Rectal smooth muscle tissue (tissue), 1 donor: ENCODE measurements at regions not wholly inside any gene's neighbourhood (a gene's known extent, or its start where the extent isn't known, plus 50 kb on each side); places are given as distances from the start of the nearest gene placed in this dataset.

Source experiments
- H3K27ac ChIP-seq: one replicate; pipeline ENCODE4 v1.7.0; 2013; ENCODE audit warnings: low read depth, low read length, inconsistent platforms
- H3K27me3 ChIP-seq: one replicate; pipeline ENCODE4 v1.7.0; 2013; ENCODE audit warnings: low read length; ENCODE audit not compliant: control insufficient read depth, insufficient read depth
- H3K36me3 ChIP-seq: one replicate; pipeline ENCODE4 v1.7.0; 2013; ENCODE audit warnings: low read length; ENCODE audit not compliant: control insufficient read depth, insufficient read depth
- H3K4me1 ChIP-seq: one replicate; pipeline ENCODE4 v1.7.0; 2013; ENCODE audit warnings: low read length; ENCODE audit not compliant: control insufficient read depth, insufficient read depth
- H3K4me3 ChIP-seq: one replicate; pipeline ENCODE4 v1.7.0; 2013; ENCODE audit warnings: low read length
- H3K9ac ChIP-seq: one replicate; pipeline ENCODE4 v1.7.0; 2013; ENCODE audit warnings: low read length

DNA sequence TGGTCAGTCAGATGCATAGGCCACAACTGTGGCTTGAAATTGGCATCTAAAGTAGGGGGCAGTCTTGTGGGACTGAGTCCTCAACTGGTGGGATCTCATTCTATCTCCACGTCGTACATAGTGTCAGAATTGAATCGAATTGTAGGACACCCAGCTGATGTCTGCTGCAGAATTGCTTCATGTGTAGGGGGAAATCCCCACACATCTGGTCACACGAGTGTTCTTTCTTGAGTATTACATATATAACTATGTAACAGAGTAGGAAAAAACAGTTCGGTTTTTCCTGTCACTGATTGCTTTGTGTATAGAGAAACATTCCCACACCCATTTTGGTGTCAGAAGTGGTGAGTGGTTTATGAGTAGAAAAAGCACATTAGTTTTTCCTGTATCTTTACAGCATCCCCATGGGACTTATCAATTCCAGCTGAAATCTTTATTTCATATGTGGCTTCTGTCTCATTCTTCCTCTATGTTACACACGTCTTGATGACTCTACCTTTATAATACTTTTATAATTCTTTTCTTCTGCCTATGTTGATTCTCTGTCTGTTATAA is 79.4 kb upstream of the PCGF5 start:
- Histone ChIP-seq H3K36me3 (no peaks in the 10 kb centered on the region), H3K27ac (no peak overlapping the region), H3K9ac (no peak overlapping the region), H3K4me3 (no peak overlapping the region), H3K4me1 (no peaks in the 10 kb centered on the region), H3K27me3 (no peaks in the 10 kb centered on the region)

DNA sequence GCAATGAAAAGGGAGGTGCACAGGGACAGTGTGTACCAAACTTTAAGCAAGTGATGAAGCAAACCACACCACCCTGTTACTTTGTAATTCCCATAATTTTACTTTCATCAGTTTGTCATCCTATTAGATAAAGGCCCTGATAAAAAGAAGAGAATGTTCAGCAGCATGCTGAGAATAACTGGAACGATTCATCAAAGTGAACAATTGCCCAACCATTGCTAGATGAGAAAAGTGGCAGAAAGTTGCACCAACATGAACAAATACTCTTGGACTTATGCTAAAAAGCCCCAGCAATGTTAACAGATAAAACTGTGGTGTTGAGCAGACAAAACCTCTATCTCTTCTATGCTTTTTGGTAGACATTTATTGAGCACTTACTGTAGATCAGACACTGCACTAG is 75.5 kb upstream of the PCGF5 start:
- H3K9ac ChIP-seq, result no peak overlapping the region
- no peaks in the 10 kb centered on the region for H3K4me1 ChIP-seq
- no peaks in the 10 kb centered on the region for H3K27me3 ChIP-seq
- H3K4me3 ChIP-seq, result no peak overlapping the region
- no peak overlapping the region for H3K27ac ChIP-seq
- H3K36me3 ChIP-seq, result no peaks in the 10 kb centered on the region

DNA sequence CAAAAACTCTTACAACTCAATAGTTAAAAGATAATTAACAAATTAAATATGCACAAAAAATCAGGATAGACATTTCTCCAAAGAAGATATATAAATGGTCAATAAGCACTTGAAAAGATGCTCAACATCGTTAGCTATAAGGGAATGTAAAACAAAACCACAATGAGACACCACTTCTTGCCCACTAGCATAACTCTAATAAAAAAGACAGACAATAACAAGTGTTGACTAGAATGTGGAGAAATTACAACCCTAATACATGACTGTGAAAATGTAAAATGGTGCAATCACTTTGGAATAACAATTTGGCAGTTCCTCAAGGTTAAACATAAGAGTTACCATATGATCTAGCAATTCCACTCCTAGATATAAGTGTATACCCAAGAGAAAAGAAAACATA is 74.3 kb upstream of the PCGF5 start:
- Histone ChIP-seq H3K4me3 (no peak overlapping the region), H3K27ac (no peak overlapping the region), H3K4me1 (no peaks in the 10 kb centered on the region), H3K36me3 (no peaks in the 10 kb centered on the region), H3K9ac (no peak overlapping the region), H3K27me3 (no peaks in the 10 kb centered on the region)

DNA sequence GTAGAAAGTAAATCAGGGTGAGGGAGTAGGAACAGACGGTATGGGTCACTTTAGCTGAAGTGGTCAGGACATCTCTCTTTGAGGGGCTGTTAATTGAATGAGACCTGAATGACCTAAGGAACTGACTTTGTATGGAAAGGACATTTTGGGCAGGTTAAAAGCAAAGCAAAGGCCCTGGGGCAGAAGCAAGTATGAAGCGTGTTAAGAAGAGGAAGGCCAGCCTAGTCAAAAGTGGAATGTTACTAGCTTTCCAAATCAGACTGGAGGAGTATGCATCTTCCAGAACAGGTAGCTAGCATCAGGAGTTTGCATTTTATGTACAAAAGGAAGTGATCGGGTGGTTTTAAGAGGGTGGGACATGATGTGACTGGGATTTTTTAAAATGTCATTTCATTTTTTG is 70.9 kb upstream of the PCGF5 start:
- Histone ChIP-seq H3K27me3 (no peaks in the 10 kb centered on the region), H3K4me3 (no peak overlapping the region), H3K27ac (no peak overlapping the region), H3K9ac (no peak overlapping the region), H3K4me1 (no peaks in the 10 kb centered on the region), H3K36me3 (no peaks in the 10 kb centered on the region)

DNA sequence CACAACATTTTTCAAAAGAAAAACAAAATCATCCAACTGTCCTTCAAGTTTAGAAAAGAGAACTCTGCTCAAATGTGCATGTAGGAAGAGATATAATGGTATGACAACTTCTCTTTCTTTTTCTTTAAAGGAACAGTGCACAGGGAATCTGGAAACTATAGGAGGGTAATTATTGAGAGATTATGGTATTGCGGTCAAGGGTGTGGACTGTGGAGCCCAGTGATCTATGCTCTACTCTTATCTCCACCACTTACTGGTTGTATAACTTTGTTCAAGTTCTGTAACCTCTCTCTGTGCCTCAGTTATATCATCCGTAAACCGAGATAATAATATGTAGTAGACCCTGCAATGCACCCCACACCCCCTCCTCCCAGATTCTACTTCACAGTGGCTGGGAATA is 69.8 kb upstream of the PCGF5 start:
- H3K27ac ChIP-seq, result no peak overlapping the region
- H3K9ac ChIP-seq, result no peak overlapping the region
- H3K27me3 ChIP-seq, result no peaks in the 10 kb centered on the region
- no peaks in the 10 kb centered on the region for H3K4me1 ChIP-seq
- H3K4me3 ChIP-seq, result no peak overlapping the region
- no peaks in the 10 kb centered on the region for H3K36me3 ChIP-seq

DNA sequence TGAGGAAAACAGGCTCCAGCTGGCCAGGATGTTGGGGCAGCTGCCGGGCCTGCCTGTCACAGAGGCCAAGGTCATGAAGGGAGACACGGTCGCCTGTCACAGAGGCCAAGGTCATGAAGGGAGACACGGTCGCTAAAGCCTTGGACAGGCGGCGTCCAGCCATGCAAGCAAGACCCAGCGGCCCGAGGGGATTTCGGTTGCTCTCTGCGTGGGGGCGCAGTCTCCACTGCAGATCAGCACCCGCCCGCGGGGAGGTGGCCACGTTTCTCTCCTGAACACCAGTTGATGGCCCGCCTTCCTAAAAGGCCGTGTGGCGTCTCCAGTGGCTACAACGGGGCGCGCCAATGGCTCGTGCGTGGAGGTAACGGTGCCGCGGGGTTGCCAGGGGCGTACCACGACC is 67.0 kb upstream of the PCGF5 start:
- no peak overlapping the region for H3K27ac ChIP-seq
- no peak overlapping the region for H3K4me3 ChIP-seq
- H3K27me3 ChIP-seq, result no peaks in the 10 kb centered on the region
- no peaks in the 10 kb centered on the region for H3K36me3 ChIP-seq
- no peaks in the 10 kb centered on the region for H3K4me1 ChIP-seq
- no peak overlapping the region for H3K9ac ChIP-seq

DNA sequence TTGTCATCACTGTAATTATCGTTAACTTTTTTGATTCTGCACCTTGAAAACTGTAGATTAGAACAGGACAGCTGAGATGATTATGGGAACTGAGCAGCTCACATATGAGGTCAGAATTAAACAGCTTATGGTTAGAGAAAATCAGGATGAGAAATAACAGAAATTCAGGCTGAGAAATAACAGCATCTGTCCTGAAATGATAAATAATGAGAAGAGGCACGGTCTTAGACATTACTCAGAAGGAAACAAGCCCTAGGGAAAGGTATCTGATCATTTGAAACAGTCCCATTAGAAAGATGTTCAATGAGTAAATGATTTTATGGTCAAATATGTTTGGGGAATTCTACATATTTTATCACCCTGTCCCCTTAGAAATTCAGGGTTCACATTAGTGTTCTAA is 65.6 kb upstream of the PCGF5 start:
- no peak overlapping the region for H3K27ac ChIP-seq
- no peak overlapping the region for H3K9ac ChIP-seq
- no peak overlapping the region for H3K4me3 ChIP-seq
- H3K27me3 ChIP-seq, result no peaks in the 10 kb centered on the region
- no peaks in the 10 kb centered on the region for H3K36me3 ChIP-seq
- no peaks in the 10 kb centered on the region for H3K4me1 ChIP-seq

DNA sequence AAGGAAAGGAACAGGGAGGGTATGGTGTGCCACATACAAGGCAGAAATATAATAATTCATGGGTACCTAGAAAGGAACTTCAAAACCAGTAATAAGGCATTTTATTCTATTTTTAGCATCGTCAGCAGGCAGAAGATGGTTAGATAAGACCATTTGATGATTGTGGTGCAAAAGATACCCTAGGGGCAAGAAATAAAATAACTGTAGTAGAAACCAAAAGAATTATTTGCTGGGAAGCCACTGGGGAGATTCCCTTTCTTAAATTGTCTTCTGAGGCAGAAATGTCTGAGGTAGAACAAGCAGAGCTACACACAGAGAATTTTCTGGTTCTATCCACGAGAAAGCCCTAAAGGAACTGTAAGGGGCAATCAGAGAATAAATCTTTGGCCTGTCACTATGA is 64.3 kb upstream of the PCGF5 start:
- no peak overlapping the region for H3K4me3 ChIP-seq
- no peak overlapping the region for H3K9ac ChIP-seq
- no peak overlapping the region for H3K27ac ChIP-seq
- no peaks in the 10 kb centered on the region for H3K36me3 ChIP-seq
- H3K4me1 ChIP-seq, result no peaks in the 10 kb centered on the region
- H3K27me3 ChIP-seq, result no peaks in the 10 kb centered on the region

DNA sequence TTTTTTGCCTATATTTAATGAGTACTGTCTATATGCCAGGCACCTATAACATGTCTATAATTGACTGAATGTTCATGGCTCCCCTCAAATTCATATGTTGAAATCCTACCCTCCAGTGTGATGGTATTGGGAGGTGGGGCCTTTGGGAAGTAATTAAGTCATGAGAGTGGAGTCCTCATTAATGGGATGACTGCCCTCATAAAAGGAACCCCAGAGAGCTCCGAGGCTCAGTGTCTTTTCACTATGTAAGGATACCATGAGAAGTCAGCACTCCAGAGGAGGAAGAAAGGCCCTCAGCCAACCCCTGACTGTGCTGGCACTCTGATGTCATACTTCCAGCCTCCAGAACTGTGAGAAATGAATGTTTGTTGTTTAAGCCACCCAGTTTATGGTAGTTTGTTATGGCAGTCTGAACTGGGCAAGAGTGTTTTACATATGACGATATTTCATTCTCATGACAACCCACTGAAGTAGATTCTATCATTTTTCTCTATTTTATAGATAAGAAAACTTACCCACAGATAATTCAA is 61.1 kb upstream of the PCGF5 start:
- Histone ChIP-seq H3K9ac (no peak overlapping the region), H3K4me3 (no peak overlapping the region), H3K4me1 (peaks cover 3% of the 10 kb centered on the region), H3K27ac (no peak overlapping the region), H3K36me3 (no peaks in the 10 kb centered on the region), H3K27me3 (no peaks in the 10 kb centered on the region)

DNA sequence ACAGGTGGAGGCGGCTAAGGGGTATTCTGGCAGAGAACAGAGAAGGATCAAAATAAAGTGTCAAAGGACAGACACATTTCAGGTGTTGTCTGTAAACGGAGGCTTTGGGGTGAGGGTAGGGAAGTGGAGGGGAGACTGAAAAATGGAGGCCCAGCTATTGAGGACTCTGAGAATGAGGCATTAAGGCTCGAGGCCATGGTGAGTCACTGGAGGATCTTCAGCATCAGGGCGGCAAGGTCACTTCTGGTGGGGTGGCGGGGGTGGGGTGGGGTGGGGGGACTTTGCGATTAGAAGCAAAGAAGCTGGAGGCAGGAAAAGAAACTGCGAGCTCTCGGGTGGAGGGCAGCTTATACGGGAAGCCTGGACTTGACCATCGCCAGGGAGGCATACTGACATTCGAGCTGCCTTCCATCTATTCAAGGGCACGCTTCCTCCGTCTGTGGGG is 58.4 kb upstream of the PCGF5 start:
- Histone ChIP-seq H3K4me1 (peaks cover 5% of the 10 kb centered on the region), H3K36me3 (no peaks in the 10 kb centered on the region), H3K4me3 (peak overlapping the region; percentile 85), H3K27me3 (no peaks in the 10 kb centered on the region), H3K9ac (peak overlapping the region; percentile 78), H3K27ac (peak overlapping the region; percentile 84)

DNA sequence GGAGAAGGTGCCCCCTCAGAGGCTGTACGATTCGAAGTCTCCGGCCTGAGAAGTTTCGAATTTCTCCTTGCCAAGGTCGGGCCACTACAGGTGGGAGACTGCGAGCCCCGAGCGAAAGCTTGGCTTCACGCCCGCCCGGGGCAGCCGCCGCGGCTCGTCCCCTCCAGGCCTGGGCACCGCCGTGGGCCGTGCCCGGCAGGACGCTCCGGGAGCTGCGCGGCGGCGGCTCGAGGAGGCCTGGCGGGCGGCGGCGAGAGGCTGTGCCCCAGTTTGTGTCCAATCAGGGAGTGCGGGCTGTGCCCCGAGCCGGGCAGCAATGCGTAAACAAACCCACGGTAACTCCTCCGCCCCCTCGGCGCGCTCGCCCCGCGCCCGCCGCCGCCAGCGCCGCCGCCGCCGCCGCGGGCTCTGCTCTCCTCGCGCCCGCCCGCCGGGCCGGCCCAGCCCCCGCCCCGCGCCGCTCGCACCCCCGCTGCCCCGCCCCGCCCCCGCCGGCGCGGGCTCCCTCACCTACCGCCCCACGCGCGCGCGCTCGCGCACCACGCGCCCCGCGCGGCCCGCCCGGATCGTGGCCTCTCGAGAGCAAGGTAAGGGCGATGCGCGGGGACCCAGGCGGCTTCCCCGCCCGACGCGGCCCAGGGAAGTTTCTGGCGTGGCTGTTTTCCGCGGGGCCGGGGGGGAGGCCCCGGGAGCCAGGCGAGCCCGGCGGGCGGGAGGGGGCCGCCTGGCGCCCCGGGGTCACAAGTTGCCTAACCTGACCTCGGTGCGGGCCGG is 57.8 kb upstream of the PCGF5 start:
- H3K9ac ChIP-seq, result peak overlapping the region; percentile 78
- peak overlapping the region; percentile 86 for H3K4me3 ChIP-seq
- peaks cover 5% of the 10 kb centered on the region for H3K4me1 ChIP-seq
- no peaks in the 10 kb centered on the region for H3K27me3 ChIP-seq
- no peaks in the 10 kb centered on the region for H3K36me3 ChIP-seq
- peak overlapping the region; percentile 89 for H3K27ac ChIP-seq

DNA sequence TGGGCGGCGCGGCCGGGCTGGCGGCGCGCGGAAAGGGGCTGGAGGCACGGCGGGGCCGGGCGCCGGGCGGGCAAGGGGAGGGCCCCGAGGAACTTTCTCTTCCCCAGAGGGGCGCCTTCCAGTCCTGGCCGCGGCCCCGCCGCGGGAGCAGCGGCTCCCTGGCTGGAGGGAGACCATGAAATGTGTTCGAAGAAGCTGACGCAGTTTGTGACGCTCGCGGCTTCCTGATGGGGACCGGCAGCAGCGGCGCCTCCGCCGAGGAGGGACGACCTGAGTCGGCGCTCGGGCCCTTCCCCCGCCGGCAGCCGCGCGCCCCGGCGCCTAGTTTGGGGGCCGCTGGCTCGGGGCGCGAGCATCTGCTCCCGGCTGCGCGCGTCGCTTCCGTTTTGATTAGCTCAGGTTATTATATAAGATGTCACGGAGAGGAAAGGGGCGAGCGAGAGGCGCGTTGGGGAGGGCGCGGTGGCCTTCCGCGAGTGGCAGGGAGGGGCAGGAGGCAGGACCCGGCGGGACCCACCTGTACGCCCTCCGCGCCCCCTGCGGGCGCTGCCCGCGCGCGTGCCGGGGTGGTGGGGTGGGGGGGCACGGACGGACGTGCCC is 57.1 kb upstream of the PCGF5 start:
- Histone ChIP-seq H3K36me3 (no peaks in the 10 kb centered on the region), H3K4me1 (peaks cover 5% of the 10 kb centered on the region), H3K9ac (peak overlapping the region; percentile 75), H3K27me3 (no peaks in the 10 kb centered on the region), H3K27ac (peak overlapping the region; percentile 89), H3K4me3 (peak overlapping the region; percentile 86)
